Endothelial cell (in vitro differentiated cells): ENCODE measurements at regions not wholly inside any gene's neighbourhood (a gene's known extent, or its start where the extent isn't known, plus 50 kb on each side); places are given as distances from the start of the nearest gene placed in this dataset.

Source experiments
- DNase-seq: peaks from one replicate; pipeline ENCODE4 v3.0.0; 2021; ENCODE audit warnings: low spot score
- H3K27ac Mint-ChIP-seq: one replicate; pipeline ENCODE4 v1.8.0; 2021; ENCODE audit warnings: mixed read lengths, inconsistent platforms; ENCODE audit not compliant: unreplicated experiment
- H3K27me3 Mint-ChIP-seq: one replicate; pipeline ENCODE4 v1.8.0; 2021; ENCODE audit warnings: mild to moderate bottlenecking, moderate library complexity, mixed read lengths, inconsistent platforms; ENCODE audit not compliant: unreplicated experiment
- H3K36me3 Mint-ChIP-seq: one replicate; pipeline ENCODE4 v1.8.0; 2021; ENCODE audit warnings: mild to moderate bottlenecking, low read depth, mixed read lengths, inconsistent platforms; ENCODE audit not compliant: unreplicated experiment
- H3K4me1 Mint-ChIP-seq: one replicate; pipeline ENCODE4 v1.8.0; 2021; ENCODE audit warnings: mild to moderate bottlenecking, mixed read lengths, inconsistent platforms; ENCODE audit not compliant: unreplicated experiment
- H3K4me3 Mint-ChIP-seq: one replicate; pipeline ENCODE4 v1.8.0; 2021; ENCODE audit warnings: mild to moderate bottlenecking, mixed read lengths, inconsistent platforms; ENCODE audit not compliant: unreplicated experiment
- H3K9me3 Mint-ChIP-seq: one replicate; pipeline ENCODE4 v1.8.0; 2021; ENCODE audit warnings: mixed read lengths, inconsistent platforms; ENCODE audit not compliant: unreplicated experiment
- CTCF ChIP-seq: fragments of 200-600 bp; sonication (generic); IDR thresholded peaks from one replicate; pipeline ENCODE4 v1.5.0; 2021; ENCODE audit warnings: antibody characterized with exemption; ENCODE audit not compliant: unreplicated experiment

GRCh38 chr6:92586236-92586977 is 833.0 kb downstream of the EPHA7 start:
- Mint-ChIP-seq H3K27me3 (no peaks in the 10 kb centered on the region), H3K4me3 (no peak overlapping the region), H3K27ac (no peak overlapping the region)

GRCh38 chr6:92582211-92582610 is 837.1 kb downstream of the EPHA7 start:
- TF ChIP-seq CTCF = no peak
- Mint-ChIP-seq H3K27me3 (no peaks in the 10 kb centered on the region), H3K36me3 (no peaks in the 10 kb centered on the region), H3K4me1 (peaks cover 8% of the 10 kb centered on the region), H3K4me3 (no peak overlapping the region), H3K27ac (no peak overlapping the region), H3K9me3 (no peaks in the 10 kb centered on the region)
- DNase-seq = no peak

More at GRCh38 chr6:92586236-92586977, 833.0 kb downstream of the EPHA7 start:
- no peaks in the 10 kb centered on the region for H3K36me3 Mint-ChIP-seq
- no peak for DNase-seq
- peaks cover 8% of the 10 kb centered on the region for H3K4me1 Mint-ChIP-seq
- TF ChIP-seq CTCF = no peak
- H3K9me3 Mint-ChIP-seq = no peaks in the 10 kb centered on the region

GRCh38 chr6:92577077-92577719 is 842.2 kb downstream of the EPHA7 start:
- DNase-seq = no peak
- Mint-ChIP-seq H3K4me1 (no peaks in the 10 kb centered on the region), H3K9me3 (no peaks in the 10 kb centered on the region), H3K27me3 (no peaks in the 10 kb centered on the region), H3K4me3 (no peak overlapping the region), H3K36me3 (no peaks in the 10 kb centered on the region), H3K27ac (no peak overlapping the region)
- no peak for TF ChIP-seq CTCF

GRCh38 chr6:92568541-92568940 is 850.8 kb downstream of the EPHA7 start:
- DNase-seq = no peak
- Mint-ChIP-seq H3K4me1 (peaks cover 2% of the 10 kb centered on the region), H3K36me3 (no peaks in the 10 kb centered on the region), H3K27me3 (no peaks in the 10 kb centered on the region), H3K4me3 (no peak overlapping the region), H3K9me3 (no peaks in the 10 kb centered on the region), H3K27ac (no peak overlapping the region)
- TF ChIP-seq CTCF = no peak

GRCh38 chr6:92566632-92567031 is 852.7 kb downstream of the EPHA7 start:
- no peak for TF ChIP-seq CTCF
- DNase-seq = no peak
- Mint-ChIP-seq H3K36me3 (no peaks in the 10 kb centered on the region), H3K4me3 (no peak overlapping the region), H3K27ac (no peak overlapping the region), H3K4me1 (peaks cover 2% of the 10 kb centered on the region), H3K9me3 (no peaks in the 10 kb centered on the region), H3K27me3 (no peaks in the 10 kb centered on the region)
